ENCODE measurements at regions not wholly inside any gene's neighbourhood (a gene's known extent, or its start where the extent isn't known, plus 50 kb on each side); places are given as distances from the start of the nearest gene placed in this dataset.

GRCh38 chr2:6723865-6724604 lies 141.7 kb downstream of the CMPK2 start:
- Histone ChIP-seq H3K9me3 (ENCODE audit: control insufficient read depth in 2 of 3, low read length in 3 of 3) (no peaks in the 10 kb centered on the region), H3K4me1 (ENCODE audit: control insufficient read depth in 2 of 2, insufficient read depth in 2 of 2, low read length in 2 of 2) (no peaks in the 10 kb centered on the region), H3K4me3 (ENCODE audit: low read length) (no peak overlapping the region), H3K27me3 (ENCODE audit: control insufficient read depth in 2 of 2, insufficient read depth in 2 of 2, low read length in 2 of 2) (no peaks in the 10 kb centered on the region), H3K27ac (ENCODE audit: low read depth, low read length) (no peak overlapping the region), H3K36me3 (ENCODE audit: control insufficient read depth in 2 of 3, insufficient read depth in 3 of 3, low read length in 3 of 3) (no peaks in the 10 kb centered on the region)
- no peaks in the 10 kb centered on the region for H3K36me3 Mint-ChIP-seq
- H3K4me1 Mint-ChIP-seq = no peaks in the 10 kb centered on the region
- H3K27ac Mint-ChIP-seq = no peak overlapping the region
- ATAC-seq (no peak), DNase-seq (no peak)
- CTCF ChIA-PET = no interaction called here
- intact Hi-C loops (cut with micrococcal nuclease) = no loop called here
- H3K9me3 Mint-ChIP-seq = peaks cover 0 to 3% (median 0%) of the 10 kb centered on the region in 11 donors
- H3K4me3 Mint-ChIP-seq = no peak overlapping the region
- peaks cover 2 to 29% (median 12%) of the 10 kb centered on the region in 5 donors for H3K27me3 Mint-ChIP-seq
- POLR2A ChIA-PET = no interaction called here

GRCh38 chr2:6724605-6725140 lies 141.0 kb downstream of the CMPK2 start:
- no peak overlapping the region for H3K27ac Mint-ChIP-seq
- CTCF ChIA-PET = interaction anchor here (0.6 kb wide), 1 partner anchor 108 kb away, joined by 3 read pairs; no protein-coding TSS in a partner anchor

GRCh38 chr2:6728156-6728555 lies 137.6 kb downstream of the CMPK2 start:
- Histone ChIP-seq H3K4me3 (ENCODE audit: low read length) (no peak overlapping the region), H3K9me3 (ENCODE audit: control insufficient read depth in 2 of 3, low read length in 3 of 3) (no peaks in the 10 kb centered on the region), H3K36me3 (ENCODE audit: control insufficient read depth in 2 of 3, insufficient read depth in 3 of 3, low read length in 3 of 3) (no peaks in the 10 kb centered on the region), H3K27me3 (ENCODE audit: control insufficient read depth in 2 of 2, insufficient read depth in 2 of 2, low read length in 2 of 2) (no peaks in the 10 kb centered on the region), H3K4me1 (ENCODE audit: control insufficient read depth in 2 of 2, insufficient read depth in 2 of 2, low read length in 2 of 2) (no peaks in the 10 kb centered on the region), H3K27ac (ENCODE audit: low read depth, low read length) (no peak overlapping the region)
- DNase-seq = no peak
- peaks cover 0 to 6% (median 0%) of the 10 kb centered on the region in 11 donors for H3K9me3 Mint-ChIP-seq
- no peak for ATAC-seq
- CTCF ChIA-PET = no interaction called here
- no peak overlapping the region for H3K4me3 Mint-ChIP-seq
- peaks cover 0 to 22% (median 18%) of the 10 kb centered on the region in 5 donors for H3K27me3 Mint-ChIP-seq
- POLR2A ChIA-PET = no interaction called here
- no peak overlapping the region for H3K27ac Mint-ChIP-seq
- intact Hi-C loops (cut with micrococcal nuclease) = no loop called here
- H3K4me1 Mint-ChIP-seq = no peaks in the 10 kb centered on the region
- peaks cover 0 to 6% (median 0%) of the 10 kb centered on the region in 5 donors for H3K36me3 Mint-ChIP-seq

More at GRCh38 chr2:6724605-6725140, 141.0 kb downstream of the CMPK2 start:
- H3K9me3 ChIP-seq (ENCODE audit: control insufficient read depth in 2 of 3, low read length in 3 of 3) = no peaks in the 10 kb centered on the region
- H3K27me3 ChIP-seq (ENCODE audit: control insufficient read depth in 2 of 2, insufficient read depth in 2 of 2, low read length in 2 of 2) = no peaks in the 10 kb centered on the region
- Mint-ChIP-seq H3K36me3 (no peaks in the 10 kb centered on the region), H3K9me3 (peaks cover 0 to 3% (median 0%) of the 10 kb centered on the region in 11 donors), H3K27me3 (peaks cover 2 to 24% (median 12%) of the 10 kb centered on the region in 5 donors), H3K4me3 (no peak overlapping the region), H3K4me1 (no peaks in the 10 kb centered on the region)
- no peaks in the 10 kb centered on the region for H3K36me3 ChIP-seq (ENCODE audit: control insufficient read depth in 2 of 3, insufficient read depth in 3 of 3, low read length in 3 of 3)
- no peaks in the 10 kb centered on the region for H3K4me1 ChIP-seq (ENCODE audit: control insufficient read depth in 2 of 2, insufficient read depth in 2 of 2, low read length in 2 of 2)
- no peak for ATAC-seq
- intact Hi-C loops (cut with micrococcal nuclease) = no loop called here
- no peak for DNase-seq
- H3K4me3 ChIP-seq (ENCODE audit: low read length) = no peak overlapping the region
- H3K27ac ChIP-seq (ENCODE audit: low read depth, low read length) = no peak overlapping the region
- POLR2A ChIA-PET = no interaction called here

GRCh38 chr2:6730003-6730402 lies 135.7 kb downstream of the CMPK2 start:
- Mint-ChIP-seq H3K27me3 (peaks cover 11 to 28% (median 27%) of the 10 kb centered on the region in 5 donors), H3K4me1 (no peaks in the 10 kb centered on the region)

GRCh38 chr2:6730649-6731532 lies 134.8 kb downstream of the CMPK2 start:
- Histone ChIP-seq H3K27me3 (ENCODE audit: control insufficient read depth in 2 of 2, insufficient read depth in 2 of 2, low read length in 2 of 2) (no peaks in the 10 kb centered on the region), H3K36me3 (ENCODE audit: control insufficient read depth in 2 of 3, insufficient read depth in 3 of 3, low read length in 3 of 3) (no peaks in the 10 kb centered on the region), H3K4me1 (ENCODE audit: control insufficient read depth in 2 of 2, insufficient read depth in 2 of 2, low read length in 2 of 2) (no peaks in the 10 kb centered on the region), H3K9me3 (ENCODE audit: control insufficient read depth in 2 of 3, low read length in 3 of 3) (no peaks in the 10 kb centered on the region), H3K4me3 (ENCODE audit: low read length) (no peak overlapping the region), H3K27ac (ENCODE audit: low read depth, low read length) (no peak overlapping the region)
- no peak for ATAC-seq
- Mint-ChIP-seq H3K4me3 (no peak overlapping the region), H3K36me3 (peaks cover 0 to 6% (median 0%) of the 10 kb centered on the region in 5 donors), H3K27me3 (peaks cover 6 to 24% (median 21%) of the 10 kb centered on the region in 5 donors), H3K9me3 (peaks cover 0 to 6% (median 0%) of the 10 kb centered on the region in 11 donors), H3K27ac (peak overlapping the region in 1 of 9 donors; percentile 17), H3K4me1 (no peaks in the 10 kb centered on the region)
- ChIA-PET CTCF (no interaction called here), POLR2A (no interaction called here)
- intact Hi-C loops (cut with micrococcal nuclease) = no loop called here
- DNase-seq = no peak

More at GRCh38 chr2:6730003-6730402, 135.7 kb downstream of the CMPK2 start:
- CTCF ChIA-PET = no interaction called here
- Histone ChIP-seq H3K36me3 (ENCODE audit: control insufficient read depth in 2 of 3, insufficient read depth in 3 of 3, low read length in 3 of 3) (no peaks in the 10 kb centered on the region), H3K27me3 (ENCODE audit: control insufficient read depth in 2 of 2, insufficient read depth in 2 of 2, low read length in 2 of 2) (no peaks in the 10 kb centered on the region), H3K9me3 (ENCODE audit: control insufficient read depth in 2 of 3, low read length in 3 of 3) (no peaks in the 10 kb centered on the region), H3K4me1 (ENCODE audit: control insufficient read depth in 2 of 2, insufficient read depth in 2 of 2, low read length in 2 of 2) (no peaks in the 10 kb centered on the region), H3K4me3 (ENCODE audit: low read length) (no peak overlapping the region), H3K27ac (ENCODE audit: low read depth, low read length) (no peak overlapping the region)
- Mint-ChIP-seq H3K36me3 (peaks cover 0 to 6% (median 0%) of the 10 kb centered on the region in 5 donors), H3K27ac (no peak overlapping the region), H3K9me3 (peaks cover 0 to 6% (median 0%) of the 10 kb centered on the region in 11 donors), H3K4me3 (no peak overlapping the region)
- POLR2A ChIA-PET = no interaction called here
- no peak for DNase-seq
- ATAC-seq = no peak
- intact Hi-C loops (cut with micrococcal nuclease) = no loop called here

GRCh38 chr2:6739547-6739946 lies 126.2 kb downstream of the CMPK2 start:
- no peak overlapping the region for H3K27ac ChIP-seq (ENCODE audit: low read depth, low read length)
- H3K4me1 ChIP-seq (ENCODE audit: control insufficient read depth in 2 of 2, insufficient read depth in 2 of 2, low read length in 2 of 2) = no peaks in the 10 kb centered on the region
- no peaks in the 10 kb centered on the region for H3K4me1 Mint-ChIP-seq
- DNase-seq = no peak
- intact Hi-C loops (cut with micrococcal nuclease) = no loop called here
- no peaks in the 10 kb centered on the region for H3K36me3 ChIP-seq (ENCODE audit: control insufficient read depth in 2 of 3, insufficient read depth in 3 of 3, low read length in 3 of 3)
- ChIA-PET CTCF (interaction anchor here (0.5 kb wide), 1 partner anchor 22 kb away, joined by 3 read pairs; no protein-coding TSS in a partner anchor), POLR2A (no interaction called here)
- no peaks in the 10 kb centered on the region for H3K9me3 ChIP-seq (ENCODE audit: control insufficient read depth in 2 of 3, low read length in 3 of 3)
- no peak overlapping the region for H3K27ac Mint-ChIP-seq
- ATAC-seq = no peak
- H3K4me3 Mint-ChIP-seq = no peak overlapping the region
- no peak overlapping the region for H3K4me3 ChIP-seq (ENCODE audit: low read length)
- H3K27me3 ChIP-seq (ENCODE audit: control insufficient read depth in 2 of 2, insufficient read depth in 2 of 2, low read length in 2 of 2) = no peaks in the 10 kb centered on the region
- peaks cover 9 to 32% (median 17%) of the 10 kb centered on the region in 5 donors for H3K27me3 Mint-ChIP-seq
- no peaks in the 10 kb centered on the region for H3K36me3 Mint-ChIP-seq
- H3K9me3 Mint-ChIP-seq = peaks cover 0 to 1% (median 0%) of the 10 kb centered on the region in 11 donors
